GM21529 (cell line): ENCODE measurements at regions not wholly inside any gene's neighbourhood (a gene's known extent, or its start where the extent isn't known, plus 50 kb on each side); places are given as distances from the start of the nearest gene placed in this dataset.

ENCODE experiments used
- ATAC-seq: cut with Tn5 transposase; IDR thresholded peaks from one replicate; pipeline ENCODE4 v1.9.1; 2021; ENCODE audit not compliant: unreplicated experiment

DNA sequence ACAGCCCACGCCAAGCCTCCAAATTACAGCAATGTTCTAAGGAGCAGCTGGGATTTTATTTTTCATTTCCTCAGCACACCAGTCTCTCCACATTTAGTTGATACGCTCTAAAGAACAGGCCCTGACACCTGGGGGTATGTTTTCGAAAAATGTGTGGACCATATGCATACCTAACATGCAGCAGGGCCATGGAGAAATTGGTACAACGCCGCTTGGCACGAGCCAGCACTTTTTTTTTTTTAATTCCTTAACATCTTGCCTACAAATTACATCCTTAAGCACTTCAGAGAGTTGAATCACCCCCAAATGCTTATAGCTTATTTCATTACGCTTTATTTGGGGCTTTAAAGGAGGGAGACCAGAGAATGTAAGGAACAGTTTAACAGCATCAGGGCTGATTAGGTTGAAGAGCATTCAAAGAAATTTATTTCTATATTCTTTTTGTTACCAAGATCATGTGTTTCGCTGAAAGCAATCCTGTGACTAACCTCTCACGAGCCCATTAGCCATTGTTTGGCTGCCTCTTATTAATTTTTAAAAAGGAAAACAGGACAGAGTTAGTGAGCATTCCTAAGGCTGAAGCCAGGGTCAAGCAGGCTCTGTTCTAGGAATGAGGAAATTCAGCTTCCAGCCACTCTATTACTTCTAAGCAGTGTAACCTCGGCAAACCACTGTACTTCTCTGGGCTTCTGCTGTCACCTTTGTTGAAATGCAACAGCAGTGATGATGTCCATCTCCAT, 173.8 kb downstream of the ACTL7B start:
- ATAC-seq, result no peak

DNA sequence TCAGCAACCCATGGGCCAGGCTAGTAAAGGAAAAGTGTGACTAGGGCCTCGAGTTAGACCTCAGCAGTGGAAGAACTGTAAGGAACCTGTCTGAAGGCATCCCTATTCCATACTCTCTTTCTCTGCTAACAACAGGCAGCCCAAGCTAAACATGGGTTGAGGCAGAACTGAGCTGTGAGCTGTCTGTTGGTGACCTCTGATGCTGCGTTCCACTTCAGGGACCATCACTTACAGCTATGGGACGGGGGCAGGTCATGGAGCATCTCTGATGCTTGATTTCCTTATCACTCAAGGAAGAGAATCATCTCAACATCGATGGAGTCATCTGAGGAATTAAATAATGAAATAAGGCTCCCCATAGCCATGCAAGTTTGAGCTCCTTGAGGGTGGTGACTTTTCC, 174.8 kb downstream of the ACTL7B start:
- ATAC-seq, result no peak

DNA sequence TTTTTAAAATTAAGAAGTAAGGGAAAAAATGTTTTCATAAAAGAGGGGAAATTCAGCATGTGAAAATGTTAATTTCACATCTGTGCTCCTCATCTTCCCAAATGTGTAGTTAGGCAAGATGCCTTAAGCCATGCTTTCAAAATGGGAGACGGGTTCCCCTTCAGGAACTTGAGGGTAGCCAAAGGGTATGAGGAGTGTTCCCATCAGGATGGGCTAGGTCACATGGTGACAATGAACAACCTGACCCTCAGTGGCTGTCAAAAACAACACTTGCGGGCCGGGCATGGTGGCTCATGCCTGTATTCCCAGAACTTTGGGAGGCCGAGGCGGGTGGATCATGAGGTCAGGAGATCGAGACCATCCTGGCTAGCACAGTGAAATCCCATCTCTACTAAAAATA, 178.0 kb downstream of the ACTL7B start:
- ATAC-seq, result no peak

DNA sequence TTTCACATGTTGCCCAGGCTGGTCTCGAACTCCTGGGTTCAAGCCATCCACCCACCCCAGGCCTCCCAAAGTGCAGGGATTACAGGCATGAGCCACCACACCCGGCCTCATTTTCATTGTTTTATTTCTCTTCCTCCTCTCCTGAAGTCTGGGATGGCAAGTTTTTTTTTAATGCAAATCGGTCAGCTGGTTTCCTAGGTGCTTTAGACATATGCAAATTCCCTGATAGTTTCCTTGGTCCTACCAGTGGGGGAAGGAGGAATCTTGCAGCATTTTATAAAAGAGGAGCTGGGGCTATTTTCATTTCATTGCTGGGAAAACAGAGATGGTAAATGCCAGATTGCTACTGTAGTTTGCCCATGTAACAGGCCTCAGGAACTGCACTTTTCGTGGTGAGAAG, 179.4 kb downstream of the ACTL7B start:
- no peak for ATAC-seq

DNA sequence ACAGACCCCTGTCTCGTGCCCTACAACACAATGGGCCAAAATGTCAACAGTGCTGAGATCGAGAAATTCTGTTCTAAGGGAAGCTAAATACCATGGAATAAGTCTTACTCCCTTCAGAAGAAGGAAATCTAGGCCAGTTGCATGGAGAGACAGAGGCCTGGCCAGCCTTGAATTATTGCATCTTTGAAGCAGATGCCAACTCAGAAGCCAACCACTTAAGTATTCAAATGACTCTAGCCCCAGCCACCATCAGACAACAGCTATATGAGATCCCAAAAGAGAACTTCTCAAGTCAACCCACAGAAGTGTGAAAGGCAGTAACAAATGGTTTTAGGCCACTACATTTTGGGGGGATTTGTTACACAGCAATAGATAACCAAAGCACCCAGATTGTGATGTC, 180.1 kb downstream of the ACTL7B start:
- no peak for ATAC-seq

DNA sequence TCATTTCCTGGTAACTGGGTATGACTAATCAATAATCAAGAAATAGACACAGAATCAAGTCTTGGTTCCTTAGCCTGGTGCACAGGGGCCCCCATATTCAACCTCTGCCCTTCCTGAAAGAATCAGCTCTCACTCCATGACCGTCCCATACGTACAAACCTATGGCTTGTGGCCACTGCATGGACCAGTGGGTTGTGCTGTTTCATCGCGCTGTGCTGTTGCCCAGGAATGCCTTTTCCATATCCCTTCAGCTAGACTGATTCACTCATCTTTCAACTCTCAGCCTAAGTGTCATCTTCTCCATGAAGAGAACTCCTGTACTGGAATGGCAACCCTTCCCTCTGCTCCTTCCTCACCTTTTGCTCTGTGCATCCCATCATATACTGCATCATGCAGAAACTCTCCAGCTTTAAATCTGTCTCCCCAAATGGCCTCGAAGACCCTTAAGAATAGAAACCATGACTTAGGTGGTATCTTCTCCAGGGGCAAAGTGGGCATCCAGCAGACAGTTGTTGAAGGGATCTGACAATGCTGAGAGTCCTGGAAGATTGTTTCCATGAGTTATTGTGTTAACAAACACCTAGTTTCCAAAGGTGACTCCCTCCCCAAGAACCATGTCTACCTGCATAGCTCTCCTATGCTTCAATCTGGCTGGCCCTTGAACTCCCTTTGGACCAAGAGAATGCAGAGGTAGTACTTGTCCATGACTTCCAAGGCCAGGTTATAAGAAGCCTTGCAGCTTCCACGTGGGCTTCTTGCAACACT, 180.8 kb downstream of the ACTL7B start:
- no peak for ATAC-seq

DNA sequence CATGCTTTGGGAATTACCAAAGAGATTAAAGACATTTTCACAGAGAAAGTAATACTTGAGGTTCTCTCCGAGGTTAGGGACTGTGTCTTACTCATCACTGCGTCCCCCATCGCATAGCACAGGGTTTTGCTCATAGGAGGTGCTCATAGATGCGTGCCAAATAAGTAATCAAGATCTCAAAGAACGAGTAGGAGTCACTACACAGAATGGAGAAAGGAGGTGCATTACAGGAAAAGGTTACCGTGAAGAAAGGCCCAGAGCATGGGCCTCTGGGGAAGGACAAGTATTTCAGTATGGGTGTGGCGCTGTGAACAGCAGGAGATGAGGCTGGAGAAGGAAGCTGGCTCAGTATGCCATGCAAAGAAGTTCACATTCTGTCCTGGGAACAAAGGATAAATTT, 182.4 kb downstream of the ACTL7B start:
- no peak for ATAC-seq

DNA sequence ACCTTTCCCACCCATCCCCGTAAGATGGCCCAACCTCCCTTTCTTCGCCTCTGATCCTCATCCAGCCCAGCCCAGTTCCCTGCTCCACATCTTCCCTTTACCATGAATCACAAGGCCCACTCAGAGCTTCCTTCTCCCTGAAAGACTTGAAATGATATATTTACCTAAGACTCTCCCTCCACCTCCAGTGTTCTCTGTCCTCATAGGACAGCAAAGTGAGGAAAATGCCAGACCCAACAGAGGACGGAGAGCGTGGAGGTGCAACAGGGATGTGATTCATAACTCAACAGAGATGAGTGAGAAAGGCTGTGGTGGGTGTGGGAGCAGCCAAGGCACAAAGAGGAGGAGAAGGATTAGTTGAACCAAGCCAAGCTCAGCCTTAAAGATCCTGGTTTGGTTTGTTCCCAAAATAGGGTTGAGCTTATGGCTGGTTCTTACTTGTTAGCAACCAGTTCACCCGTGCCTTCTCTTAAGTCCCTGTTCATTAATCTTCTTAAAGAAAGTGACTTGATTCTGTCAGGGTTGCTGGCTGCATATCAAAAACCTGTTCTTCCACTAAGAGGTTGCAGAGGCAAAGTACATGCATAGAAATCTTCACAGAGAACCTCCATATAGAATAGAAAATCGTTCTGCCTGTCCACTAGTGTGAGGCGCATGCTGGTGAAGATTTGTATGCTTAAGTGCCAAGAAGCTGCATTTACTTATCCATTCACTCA, 183.2 kb downstream of the ACTL7B start:
- no peak for ATAC-seq

DNA sequence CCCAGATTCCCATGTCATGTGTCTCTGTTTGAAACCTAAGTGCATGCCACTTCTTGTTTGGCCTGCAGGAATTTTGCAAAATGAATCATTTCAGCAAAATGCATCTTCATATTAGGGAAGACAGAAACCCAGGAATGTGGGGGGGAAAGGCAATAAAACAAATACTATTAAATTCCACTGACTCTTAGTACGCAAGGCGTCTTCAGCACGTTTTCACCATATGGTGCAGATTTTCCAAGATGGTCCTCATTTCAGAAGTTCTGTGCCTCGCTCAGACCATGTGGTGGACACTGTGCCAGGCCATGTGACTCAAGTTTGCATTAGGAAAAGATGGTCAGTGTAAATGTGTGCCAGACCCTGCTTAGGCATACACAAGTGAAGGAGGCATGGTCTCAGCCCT, 184.0 kb downstream of the ACTL7B start:
- ATAC-seq, result no peak

DNA sequence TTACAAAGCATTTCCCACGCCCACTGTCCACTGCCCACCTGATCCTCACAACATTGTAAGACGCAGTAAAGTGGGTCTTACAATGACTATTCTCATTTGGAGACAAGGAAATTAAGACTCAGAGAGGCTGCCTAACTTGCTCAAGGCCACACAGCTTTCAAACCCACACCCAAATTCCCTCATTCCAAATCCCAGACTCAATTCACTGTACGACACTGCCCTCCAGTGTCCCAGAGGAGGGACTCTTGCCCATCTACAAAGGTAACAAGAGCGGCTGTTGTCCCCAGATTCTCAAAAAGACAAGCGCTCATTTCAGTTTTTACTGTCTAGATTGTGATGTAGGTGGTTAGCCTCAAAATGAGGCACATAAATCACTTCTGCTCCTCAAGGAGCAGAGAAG, 184.6 kb downstream of the ACTL7B start:
- no peak for ATAC-seq

- ATAC-seq, result no peak
Measured at GRCh38 chr9:108668938-108669335, 186.8 kb downstream of the ACTL7B start.

GRCh38 chr9:108668191-108668937, 187.4 kb downstream of the ACTL7B start:
- no peak for ATAC-seq

DNA sequence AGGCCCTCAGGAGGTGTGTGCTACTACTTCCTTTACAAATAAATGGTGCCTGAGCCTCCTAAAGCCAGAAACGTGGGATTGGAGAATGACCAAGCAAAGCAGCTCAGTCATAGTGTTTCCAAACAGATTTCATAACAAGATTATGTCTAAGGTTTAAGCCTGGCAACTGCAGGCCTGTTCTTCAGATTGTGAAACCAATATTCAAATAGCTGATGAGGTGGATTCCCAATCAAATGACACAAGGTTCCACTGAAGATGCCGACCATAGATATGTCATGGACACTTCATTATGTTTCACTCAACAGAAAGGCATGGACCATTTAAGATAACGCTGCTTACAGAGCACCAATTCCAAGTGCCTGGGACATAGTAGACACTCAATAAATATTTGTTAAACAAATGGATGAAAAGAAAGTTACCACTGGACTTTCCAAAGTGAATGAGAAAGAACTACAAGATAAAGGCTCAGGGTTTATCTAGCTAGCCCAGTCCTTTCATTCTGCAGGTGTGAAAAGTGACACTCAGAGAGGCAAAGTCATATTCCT, 189.5 kb downstream of the ACTL7B start:
- ATAC-seq, result no peak

GRCh38 chr9:108665521-108666239, 190.1 kb downstream of the ACTL7B start:
- ATAC-seq, result no peak

GRCh38 chr9:108664309-108665255, 191.2 kb downstream of the ACTL7B start:
- no peak for ATAC-seq

DNA sequence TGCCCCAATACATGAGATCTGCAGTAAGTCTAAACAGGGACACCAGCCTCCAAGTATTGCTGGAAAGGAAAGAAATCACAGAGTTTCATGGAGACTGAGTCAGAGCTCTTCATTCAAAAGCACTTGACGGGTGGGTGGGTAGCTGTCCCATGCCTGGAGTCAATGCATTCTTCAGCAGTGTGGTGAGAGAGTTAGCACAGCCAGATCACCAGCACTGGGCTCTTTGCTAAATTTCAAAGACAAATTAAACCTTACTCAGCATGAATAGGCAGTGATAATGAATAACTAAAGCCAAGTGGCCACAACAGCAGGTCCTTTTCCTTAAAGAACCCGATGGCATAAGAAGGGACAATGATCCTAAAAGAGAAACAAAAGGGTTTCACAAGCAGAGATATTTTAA, 192.4 kb downstream of the ACTL7B start:
- no peak for ATAC-seq

DNA sequence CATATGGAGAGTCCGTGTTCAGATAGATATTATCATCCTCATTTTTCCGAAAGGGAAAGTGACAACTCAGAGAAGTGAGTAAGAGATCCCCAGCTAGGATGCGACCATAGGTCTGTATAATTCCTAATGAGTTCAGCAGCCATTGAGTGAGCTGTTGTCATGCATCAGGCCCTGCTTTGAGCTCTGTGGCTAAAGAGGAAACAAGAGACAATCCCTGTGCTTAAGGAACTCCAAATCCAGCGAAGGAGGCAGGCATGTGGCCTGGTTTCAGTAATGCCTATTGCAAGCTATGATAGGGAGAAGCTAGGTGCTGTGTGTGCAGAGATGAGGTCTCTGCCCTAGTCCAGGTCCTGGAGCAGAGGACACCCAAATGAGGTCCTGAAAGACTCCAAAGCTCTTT, 192.8 kb downstream of the ACTL7B start:
- ATAC-seq, result no peak

GRCh38 chr9:108662091-108662875, 193.5 kb downstream of the ACTL7B start:
- no peak for ATAC-seq
